Urothelium cell line (cell line): ENCODE measurements at regions not wholly inside any gene's neighbourhood (a gene's known extent, or its start where the extent isn't known, plus 50 kb on each side); places are given as distances from the start of the nearest gene placed in this dataset.
"Not testable (repeated sequence)": the region's sequence is repeated elsewhere in the genome, so short reads cannot be mapped to it uniquely, and the experiment has no call there.

ENCODE experiments used
- DNase-seq: peaks from one replicate; pipeline ENCODE4 v3.0.0; 2011; ENCODE audit warnings: low spot score, mixed read lengths
- FAIRE-seq: peaks from 2 replicates; lab custom pipeline; 2011; peaks lifted over from hg19 to GRCh38; lab: Jason Lieb, UNC

GRCh38 chr2:183522489-183523266 lies 398.4 kb downstream of the NUP35 start:
- FAIRE-seq (no peak), DNase-seq (no peak)

GRCh38 chr2:183530333-183530901 lies 406.2 kb downstream of the NUP35 start:
- FAIRE-seq (no peak), DNase-seq (no peak)

- DNase-seq: no peak
- no peak for FAIRE-seq
These were observed 408.3 kb downstream of the NUP35 start for GRCh38 chr2:183532514-183532913.

GRCh38 chr2:183533021-183533420 lies 408.8 kb downstream of the NUP35 start:
- FAIRE-seq (no peak), DNase-seq (no peak)

GRCh38 chr2:183536290-183536689 lies 412.0 kb downstream of the NUP35 start:
- DNase-seq (no peak), FAIRE-seq (no peak)

GRCh38 chr2:183536714-183537113 lies 412.5 kb downstream of the NUP35 start:
- DNase-seq: no peak
- FAIRE-seq: no peak

GRCh38 chr2:183541766-183542165 lies 417.5 kb downstream of the NUP35 start:
- FAIRE-seq (no peak), DNase-seq (peak; percentile 40)

GRCh38 chr2:183542606-183543005 lies 418.4 kb downstream of the NUP35 start:
- FAIRE-seq: no peak
- no peak for DNase-seq

GRCh38 chr2:183543222-183543621 lies 419.0 kb downstream of the NUP35 start:
- DNase-seq: no peak

GRCh38 chr2:183543731-183544130 lies 419.5 kb downstream of the NUP35 start:
- FAIRE-seq (no peak), DNase-seq (no peak)

More at GRCh38 chr2:183543222-183543621, 419.0 kb downstream of the NUP35 start:
- FAIRE-seq: no peak

GRCh38 chr2:183546560-183547350 lies 422.5 kb downstream of the NUP35 start:
- not testable (repeated sequence) for FAIRE-seq, DNase-seq

GRCh38 chr2:183552716-183553115 lies 428.5 kb downstream of the NUP35 start:
- FAIRE-seq: no peak
- no peak for DNase-seq

GRCh38 chr2:183564726-183565125 lies 440.5 kb downstream of the NUP35 start:
- no peak for FAIRE-seq

GRCh38 chr2:183575481-183575880 lies 451.2 kb downstream of the NUP35 start:
- FAIRE-seq (no peak), DNase-seq (no peak)

More at GRCh38 chr2:183564726-183565125, 440.5 kb downstream of the NUP35 start:
- DNase-seq: no peak

- DNase-seq (no peak), FAIRE-seq (no peak)
These were observed 455.4 kb downstream of the NUP35 start for GRCh38 chr2:183579686-183580085.

GRCh38 chr2:183592271-183592670 lies 468.0 kb downstream of the NUP35 start:
- DNase-seq (no peak), FAIRE-seq (no peak)

GRCh38 chr2:183594150-183594549 lies 469.9 kb downstream of the NUP35 start:
- FAIRE-seq (no peak), DNase-seq (no peak)

GRCh38 chr2:183597841-183598240 lies 473.6 kb downstream of the NUP35 start:
- no peak for DNase-seq
- FAIRE-seq: no peak

- FAIRE-seq (no peak), DNase-seq (no peak)
These were observed 479.8 kb downstream of the NUP35 start for GRCh38 chr2:183604065-183604464.

- FAIRE-seq (no peak), DNase-seq (no peak)
These were observed 481.2 kb downstream of the NUP35 start for GRCh38 chr2:183605440-183605839.

- no peak for FAIRE-seq
These were observed 481.9 kb downstream of the NUP35 start for GRCh38 chr2:183606022-183606717.

More at GRCh38 chr2:183606022-183606717, 481.9 kb downstream of the NUP35 start:
- DNase-seq: no peak
